Stimulated activated CD8-positive, alpha-beta memory T cell treated with anti-CD3 and anti-CD28 coated beads, Interleukin-15, amount 100 ng/mL, for 24 hours (primary cell): ENCODE measurements at regions not wholly inside any gene's neighbourhood (a gene's known extent, or its start where the extent isn't known, plus 50 kb on each side); places are given as distances from the start of the nearest gene placed in this dataset.

ENCODE experiments used
- DNase-seq: peaks from one replicate; pipeline ENCODE4 v3.0.0-alpha.2; 2020; ENCODE audit warnings: low read depth

DNA sequence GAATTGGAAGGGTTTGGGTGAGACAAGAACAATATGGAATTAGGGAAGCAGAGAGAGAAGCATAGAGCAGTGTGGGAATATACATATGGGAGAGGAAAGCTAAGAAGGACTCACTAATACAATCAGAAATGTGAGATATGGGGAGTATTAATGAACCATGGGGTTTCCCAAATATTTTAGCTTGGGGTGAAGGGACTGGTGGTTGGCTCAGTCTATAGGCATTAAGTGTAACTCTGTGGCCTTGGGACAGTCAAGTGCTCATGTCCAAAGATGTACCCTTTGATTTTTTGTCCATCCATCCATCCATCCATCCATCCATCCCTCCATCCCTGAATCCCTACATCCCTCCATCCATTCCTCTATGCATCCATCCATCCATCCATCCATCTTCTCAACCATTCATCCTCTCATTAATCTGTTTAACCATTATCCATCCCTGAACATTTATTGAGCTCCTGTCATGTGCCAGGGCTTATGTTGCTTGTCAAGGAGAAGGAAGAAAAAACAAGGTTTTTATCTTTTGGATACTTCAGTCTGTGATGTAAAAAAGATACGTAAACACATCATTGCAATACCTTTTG lies 263.4 kb upstream of the CHD6 start:
- DNase-seq: no peak

DNA sequence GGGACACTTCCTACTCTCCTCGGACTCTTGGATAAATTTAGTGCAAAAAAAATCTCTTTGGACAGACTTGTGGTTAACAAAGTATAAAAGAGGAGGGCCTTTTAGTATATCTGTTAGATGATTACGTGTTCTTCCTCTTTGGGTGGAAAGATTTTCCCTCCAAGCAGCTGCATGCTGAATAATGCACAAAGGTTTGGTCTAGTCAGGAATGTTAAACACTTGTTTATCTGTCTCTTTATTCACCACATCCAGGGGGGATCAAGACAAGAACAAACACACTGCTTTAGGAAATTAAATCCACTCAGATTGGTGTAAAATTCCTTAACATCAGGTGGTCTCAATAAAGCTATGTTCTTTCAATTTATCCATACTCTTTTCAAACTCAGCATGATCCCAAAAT lies 260.9 kb upstream of the CHD6 start:
- DNase-seq: no peak

DNA sequence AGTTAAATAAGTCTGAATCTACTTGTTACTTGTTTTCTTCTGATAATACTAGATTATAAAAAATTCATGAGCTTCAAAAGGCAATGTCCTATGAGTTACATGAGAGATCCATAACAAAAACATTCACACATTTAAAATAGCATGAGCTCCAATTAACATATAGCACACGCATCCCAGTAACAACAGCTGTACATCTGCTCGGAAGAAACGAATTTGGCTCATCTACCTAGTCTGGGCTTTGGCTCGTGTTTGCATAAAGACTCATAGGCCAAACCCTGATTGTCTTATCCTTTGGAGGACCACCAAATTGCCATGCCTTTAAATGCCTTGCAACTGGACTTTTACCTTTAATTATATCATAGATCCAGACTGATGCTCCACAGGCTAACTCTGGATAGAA lies 259.7 kb upstream of the CHD6 start:
- no peak for DNase-seq

DNA sequence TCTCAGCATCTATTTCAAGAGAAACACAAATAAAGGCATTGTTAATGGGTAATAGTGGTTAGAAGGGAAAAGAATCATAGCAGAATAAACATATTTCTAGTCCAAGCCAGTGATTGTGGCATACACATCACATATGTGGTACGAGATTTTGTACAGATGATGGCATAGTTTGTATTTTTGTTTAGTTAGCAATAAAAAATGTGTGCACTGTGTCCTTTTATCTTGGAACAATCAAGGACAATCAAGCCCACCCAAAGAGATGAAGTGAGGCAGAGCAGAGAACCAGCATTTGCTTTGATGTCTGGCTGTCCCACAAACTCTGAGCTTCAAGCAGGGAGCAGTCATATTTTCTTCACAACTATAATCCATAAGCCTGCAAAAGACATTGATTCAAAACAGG lies 256.5 kb upstream of the CHD6 start:
- DNase-seq: no peak

DNA sequence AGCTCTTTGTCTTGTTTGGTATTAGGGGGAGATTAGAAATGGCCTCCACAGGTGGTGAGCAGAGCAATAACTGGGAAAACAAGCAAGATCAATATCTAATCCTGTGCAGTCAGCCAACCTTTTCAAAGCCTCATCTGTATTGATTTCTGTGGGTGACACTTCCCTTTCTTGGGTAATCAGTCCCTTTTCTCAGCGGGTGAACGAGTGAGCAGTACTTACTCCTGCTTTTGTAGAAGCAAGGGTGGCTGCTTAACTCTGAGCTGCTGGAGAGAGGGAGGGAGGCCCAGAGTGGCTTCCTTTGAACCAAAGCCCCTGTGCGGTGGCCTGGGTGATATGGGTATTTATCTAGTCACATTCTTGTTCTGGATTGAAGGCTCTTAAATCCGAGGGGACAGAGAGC lies 254.8 kb upstream of the CHD6 start:
- DNase-seq: no peak

DNA sequence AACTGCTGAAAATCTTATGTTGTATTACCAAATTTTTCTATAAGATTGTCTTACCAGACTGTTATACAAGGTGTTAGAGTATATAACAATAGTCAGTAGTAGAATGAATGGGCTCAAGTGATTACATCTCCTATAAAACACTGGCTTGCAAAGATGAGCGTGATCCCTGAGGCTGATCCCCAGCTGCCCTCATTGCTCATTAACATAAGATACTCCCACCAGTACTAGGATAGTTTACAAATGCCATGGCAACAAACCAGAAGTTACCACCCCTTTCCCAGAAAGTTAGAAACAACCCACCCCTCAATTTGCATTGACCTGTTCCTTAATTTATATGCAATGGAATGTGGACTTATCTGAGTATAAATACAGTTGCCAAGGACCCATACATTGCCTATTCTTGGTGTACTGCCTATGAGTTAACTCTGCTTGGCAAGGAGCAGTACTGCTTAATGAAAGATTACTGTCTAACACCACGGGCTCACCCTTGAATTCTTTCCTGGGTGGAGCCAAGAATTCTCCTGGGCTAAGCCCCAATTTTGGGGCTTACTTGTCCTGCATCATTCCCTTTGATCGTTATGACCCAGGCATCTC lies 252.8 kb upstream of the CHD6 start:
- DNase-seq: no peak

DNA sequence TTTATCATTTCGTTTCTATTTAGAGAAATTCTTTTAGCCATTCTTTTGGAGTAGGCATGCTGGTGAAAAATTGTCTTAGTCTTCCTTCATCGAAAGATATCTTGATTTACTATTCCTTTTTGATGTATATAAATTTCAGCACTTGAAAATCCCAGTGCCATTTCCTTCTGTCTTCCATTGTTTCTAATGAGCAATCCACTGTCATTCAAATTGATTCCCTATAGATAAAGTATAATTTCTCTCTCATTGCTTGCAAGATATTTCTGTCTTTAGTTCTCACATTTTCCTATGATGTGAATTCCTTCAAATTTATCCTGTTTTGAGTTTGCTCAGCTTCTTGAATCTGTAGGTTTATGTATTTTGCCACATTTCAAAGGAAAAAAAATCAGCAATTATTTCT lies 251.1 kb upstream of the CHD6 start:
- DNase-seq: no peak

DNA sequence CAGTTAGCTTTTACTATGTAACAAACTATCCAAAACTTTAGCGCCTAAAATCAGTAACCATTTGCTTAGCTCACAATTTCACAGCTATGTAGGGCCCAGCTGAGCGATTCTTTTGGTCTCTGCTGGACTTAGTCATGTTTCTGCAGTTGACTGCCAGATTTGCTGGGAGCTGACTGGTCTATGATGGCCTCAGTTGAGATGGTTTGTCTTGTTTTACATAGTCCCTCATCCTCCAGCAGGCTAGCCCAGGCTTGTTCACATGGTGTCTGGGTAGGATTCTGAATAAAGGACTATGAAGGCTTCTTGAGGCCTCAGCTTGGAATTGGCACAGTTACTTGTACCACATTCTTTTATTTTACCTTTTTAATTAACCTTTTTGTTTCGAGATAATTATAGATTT lies 247.8 kb upstream of the CHD6 start:
- DNase-seq: no peak

DNA sequence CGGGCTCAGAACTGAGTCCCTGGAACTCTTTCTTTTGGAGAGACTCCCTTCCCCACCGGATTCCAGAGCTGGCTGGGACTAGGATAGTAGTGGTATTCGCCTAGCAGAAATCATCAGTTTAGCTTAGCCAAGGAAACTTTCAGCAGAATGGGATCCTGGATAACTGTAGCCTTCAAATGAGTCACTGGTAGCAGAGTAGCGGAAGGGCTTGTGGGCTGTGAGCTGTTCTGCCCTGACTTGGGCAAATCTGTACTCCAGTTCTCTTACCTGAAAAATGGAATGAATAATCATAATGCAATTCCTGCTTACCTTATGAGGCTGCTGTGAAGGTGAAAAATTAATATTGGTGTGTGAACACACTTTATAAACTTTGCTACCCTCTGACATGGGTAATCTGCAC lies 244.3 kb upstream of the CHD6 start:
- DNase-seq: no peak

DNA sequence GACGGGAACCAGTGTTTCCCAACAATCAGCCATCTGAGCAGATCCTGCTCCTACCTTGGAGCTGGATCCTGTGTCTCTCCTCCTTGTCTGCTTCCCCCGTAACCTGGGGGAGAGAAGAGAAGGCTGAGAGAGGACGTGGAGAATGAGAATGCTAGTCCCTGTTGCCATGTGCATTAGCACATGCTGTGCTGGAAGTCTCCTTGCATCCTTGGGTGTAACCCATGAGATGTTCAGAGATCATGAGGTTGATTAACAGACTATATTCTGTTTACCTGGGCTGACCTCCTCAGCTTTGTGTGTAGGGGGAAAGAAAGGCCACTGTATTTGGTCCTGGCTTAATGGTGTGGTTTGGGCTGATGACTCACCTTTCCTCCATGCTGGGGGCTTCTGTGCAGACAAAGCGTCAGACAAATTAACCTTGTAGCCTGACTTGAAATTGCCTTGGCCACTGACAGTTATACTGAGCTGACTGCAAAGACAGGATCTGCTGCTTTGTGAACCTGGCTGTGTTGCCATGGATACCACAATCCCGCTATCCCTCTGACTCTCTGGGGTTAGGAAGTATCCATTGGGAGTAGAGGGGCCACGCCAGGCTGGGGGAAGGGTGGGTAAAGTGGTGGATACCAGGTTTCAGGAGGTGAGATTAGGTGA lies 243.7 kb upstream of the CHD6 start:
- DNase-seq: no peak

DNA sequence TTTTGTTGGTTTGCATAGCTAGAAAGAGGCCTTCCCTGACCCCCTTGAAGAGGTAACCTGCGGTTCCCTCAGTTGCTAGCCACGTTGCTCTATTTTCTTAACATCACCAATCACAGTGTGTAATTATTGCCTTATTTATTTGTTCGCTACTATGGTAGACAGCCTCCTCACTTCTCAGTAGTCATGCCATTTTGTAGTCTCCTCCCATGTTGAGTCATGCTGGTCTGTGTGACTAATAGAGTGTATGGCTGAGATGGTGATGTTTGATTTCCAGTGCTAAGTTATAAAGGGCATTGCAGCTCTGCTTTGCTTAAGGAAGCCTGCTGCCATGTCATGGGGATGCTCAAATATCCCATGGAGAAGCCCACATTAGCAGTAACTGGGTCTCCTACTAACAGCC lies 236.6 kb upstream of the CHD6 start:
- no peak for DNase-seq

DNA sequence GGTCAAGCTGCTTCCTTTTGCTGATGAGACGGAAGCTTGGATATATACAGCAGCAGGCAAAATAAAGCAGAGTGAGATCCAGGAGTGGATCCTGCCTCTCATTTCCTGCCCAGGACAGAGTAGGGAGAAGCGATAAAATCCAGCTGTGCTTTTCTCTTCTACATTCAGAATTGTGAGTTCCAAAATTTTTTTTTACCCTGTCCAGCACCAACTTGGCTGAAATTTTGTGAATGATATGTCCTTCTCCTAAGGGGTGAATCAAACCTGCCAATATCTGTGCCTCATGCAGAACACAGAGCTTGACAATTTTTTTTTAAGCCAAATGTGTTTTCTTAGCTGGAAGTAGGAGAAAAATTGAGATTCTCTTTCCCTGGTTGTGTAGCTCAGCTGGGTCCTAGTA lies 235.6 kb upstream of the CHD6 start:
- no peak for DNase-seq

DNA sequence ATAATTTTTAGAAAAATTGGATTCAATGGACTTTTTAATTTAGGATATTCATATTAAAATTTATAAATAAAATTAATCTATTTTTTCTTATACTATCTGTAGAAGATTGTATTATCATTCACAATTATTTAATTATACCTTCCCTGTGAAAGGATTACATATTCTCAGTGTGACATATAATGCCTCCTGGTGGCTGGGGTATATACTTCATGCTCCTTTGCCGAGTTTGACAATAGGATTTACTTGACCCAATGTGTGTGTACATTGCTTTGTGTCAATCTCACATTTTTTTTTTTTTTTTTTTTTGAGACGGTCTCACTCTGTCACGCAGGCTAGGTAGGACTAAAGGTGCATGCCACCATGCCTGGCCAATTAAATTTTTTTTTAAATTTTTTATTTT lies 230.0 kb upstream of the CHD6 start:
- no peak for DNase-seq

DNA sequence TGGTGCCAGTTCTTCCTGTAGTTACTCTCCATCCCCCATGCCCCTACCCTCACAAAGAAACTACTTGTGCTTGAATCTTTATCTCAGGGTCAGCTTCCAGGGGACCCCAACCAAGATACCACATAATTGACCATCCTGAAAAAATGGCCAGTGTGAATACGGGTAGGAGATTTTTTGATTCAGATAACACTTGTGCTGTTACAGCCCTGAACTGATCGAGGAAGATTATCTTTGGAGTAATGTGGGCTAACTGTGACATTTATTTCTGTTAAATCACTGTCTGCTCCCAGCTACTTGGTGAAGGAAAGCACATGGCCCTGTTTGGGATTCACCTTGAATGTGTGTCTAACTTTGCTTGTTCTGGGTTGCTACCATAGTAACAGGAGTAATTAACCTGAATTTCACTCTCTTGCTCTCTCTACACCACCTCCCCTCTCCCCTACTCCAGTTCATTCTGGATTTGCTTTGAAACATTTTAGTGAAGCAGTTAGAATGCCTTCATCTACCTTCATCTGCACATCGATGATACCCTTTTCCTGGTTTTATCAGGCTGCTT lies 219.6 kb upstream of the CHD6 start:
- DNase-seq: no peak

DNA sequence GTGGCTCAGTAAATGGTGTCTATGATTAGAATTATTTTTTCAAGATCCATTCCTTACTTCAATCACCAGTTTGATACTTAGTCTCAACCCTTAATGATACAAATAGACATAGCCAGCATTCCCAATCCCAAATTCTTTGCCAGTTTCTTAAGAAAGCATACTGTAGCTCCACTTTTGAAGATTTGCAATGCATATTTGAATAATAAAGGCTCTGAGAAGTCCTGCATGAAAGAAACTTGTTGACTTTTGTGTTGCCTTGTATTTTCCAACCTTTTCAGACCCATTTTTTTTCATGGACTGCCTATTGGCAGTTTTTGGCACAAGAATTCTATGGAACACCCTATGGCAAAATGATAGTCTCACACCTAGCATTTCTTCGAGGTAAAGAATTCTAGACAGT lies 215.6 kb upstream of the CHD6 start:
- no peak for DNase-seq

DNA sequence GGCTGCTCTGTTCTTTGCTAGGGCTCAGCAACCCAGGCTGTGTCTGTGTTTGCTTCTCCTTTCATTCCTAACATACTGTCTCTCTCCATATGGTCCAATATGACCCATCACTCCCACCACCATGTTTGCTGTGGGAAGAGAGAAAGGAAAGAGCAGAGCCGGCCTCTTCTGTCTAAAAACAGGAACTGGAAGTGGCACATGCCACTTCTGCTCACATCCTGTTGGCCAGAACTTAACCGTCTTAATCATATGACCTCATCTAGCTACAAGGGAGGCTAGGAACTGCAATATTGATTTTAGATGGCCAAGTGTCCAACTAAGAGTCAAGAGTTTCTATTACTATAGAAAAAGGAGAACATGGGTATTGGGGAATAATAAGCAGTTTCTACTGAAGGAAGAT lies 212.5 kb upstream of the CHD6 start:
- DNase-seq: no peak

DNA sequence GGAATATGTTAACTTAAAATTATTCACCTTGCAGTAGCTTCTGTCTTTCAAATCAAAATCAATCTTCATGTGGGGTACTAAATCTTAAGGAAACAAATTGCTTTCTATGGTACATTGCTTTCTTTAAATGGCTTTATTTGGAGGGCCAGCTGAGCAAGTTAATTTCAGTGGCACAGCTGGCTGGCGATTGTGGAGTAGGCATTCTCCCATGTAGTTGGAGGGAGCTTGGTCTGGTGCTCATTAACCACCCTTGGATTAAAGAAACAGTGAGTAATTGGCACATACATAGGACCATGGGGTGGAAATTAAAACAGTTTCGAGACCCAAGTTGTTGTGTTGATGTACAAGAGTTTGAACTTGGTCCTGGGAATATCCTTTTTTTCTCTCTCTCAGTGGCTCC lies 201.3 kb upstream of the CHD6 start:
- no peak for DNase-seq

DNA sequence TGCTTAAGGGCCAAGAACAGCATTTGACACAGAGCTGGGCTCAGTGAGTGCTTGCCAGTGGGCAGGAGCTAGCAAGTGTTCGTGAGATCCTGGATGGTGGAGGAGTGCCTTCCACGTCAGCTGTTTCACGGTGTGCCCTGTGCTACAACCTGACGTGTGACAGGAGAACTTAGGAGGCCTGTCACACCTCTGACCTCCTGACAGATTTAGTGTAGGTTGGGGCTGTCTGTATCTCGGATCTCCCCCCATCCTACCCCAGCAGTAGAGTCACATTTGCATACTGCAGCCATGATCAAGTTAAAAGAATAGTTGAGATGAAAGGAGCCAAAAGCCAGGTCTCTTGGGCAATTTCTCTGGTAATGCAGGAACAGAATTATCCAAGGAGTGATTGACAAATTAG lies 200.8 kb upstream of the CHD6 start:
- DNase-seq: no peak

DNA sequence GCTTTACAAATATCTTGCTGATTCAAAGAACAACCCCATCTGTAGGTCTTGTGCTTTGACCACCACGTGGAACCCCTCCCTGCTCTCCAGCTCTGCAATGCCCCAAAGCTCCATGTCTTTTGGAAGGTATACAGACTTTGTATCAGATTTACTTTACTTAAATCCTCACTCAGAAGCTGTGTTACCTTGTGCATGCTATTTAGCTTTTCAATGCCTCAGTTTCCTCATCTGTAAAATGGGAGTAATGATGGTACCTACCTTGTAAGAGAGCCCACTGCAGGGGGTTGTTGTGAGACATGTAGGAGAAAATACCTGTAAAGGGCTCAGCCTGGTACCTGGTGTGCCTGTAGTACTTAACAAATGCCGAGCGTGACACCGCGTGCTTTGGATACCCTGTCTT lies 200.2 kb upstream of the CHD6 start:
- no peak for DNase-seq

DNA sequence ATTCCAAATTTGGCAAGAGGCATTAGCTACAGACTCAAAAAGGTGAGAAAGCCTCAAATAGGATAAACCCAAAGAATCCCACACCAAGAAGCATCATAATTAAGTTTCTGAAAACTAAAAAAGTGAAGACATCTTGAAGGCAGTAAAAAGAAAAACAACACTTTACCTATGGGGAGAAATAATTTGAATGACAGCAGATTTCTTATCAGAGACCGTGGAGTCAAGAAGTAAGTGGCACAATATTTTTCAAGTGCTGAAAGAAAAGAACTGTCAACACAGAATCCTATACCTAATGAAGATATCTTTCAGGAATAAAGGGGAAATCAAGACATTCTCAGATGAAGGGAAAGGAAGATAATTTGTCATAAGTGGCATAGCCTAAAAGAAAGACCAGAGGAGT lies 193.3 kb upstream of the CHD6 start:
- no peak for DNase-seq

DNA sequence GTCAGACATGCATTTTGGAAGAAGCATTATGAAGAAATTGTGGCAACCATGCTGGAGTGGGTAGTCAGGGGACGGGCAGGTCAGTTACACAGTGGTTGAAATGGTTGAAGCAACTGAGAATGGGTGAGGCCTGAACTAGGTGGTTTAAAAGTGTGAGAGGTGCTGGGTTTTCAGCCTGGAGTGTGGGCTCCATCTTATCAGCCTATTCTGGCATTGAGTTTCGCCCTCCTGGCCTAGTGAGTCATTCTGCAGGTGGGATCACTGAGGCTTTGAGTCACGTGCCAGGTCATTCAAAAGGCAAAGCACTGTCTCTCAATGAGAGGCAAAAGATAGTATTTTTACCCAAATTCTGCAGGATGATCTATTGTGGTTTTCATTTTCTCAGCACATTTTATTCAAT lies 181.9 kb upstream of the CHD6 start:
- DNase-seq: no peak

DNA sequence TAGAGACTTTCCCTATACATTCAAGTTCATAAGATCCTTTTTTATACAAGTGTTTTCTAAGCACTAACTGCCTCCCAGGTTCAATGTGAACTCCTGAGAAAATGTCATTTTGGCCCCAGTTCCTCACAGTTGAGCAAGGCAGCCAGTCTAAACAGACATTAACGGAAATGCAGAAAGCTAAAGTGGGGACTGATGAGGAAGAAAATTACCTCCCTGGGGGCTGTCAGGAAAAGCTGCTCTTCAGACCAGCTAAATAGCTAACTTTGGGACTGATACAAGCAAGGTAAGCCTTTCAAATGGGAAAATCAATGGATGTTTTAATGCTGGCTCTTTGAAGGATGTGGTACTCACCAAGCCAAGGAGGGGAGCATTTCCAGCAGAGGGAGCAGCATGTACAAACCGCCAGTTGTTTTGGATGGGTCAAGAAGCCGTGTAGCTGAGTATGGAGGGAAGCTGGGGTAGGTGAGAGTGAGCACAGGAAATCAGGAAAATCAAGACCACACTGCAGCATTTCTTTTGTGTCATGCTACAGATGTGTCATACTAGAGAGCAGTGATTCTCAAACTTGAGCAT lies 180.8 kb upstream of the CHD6 start:
- DNase-seq: no peak

DNA sequence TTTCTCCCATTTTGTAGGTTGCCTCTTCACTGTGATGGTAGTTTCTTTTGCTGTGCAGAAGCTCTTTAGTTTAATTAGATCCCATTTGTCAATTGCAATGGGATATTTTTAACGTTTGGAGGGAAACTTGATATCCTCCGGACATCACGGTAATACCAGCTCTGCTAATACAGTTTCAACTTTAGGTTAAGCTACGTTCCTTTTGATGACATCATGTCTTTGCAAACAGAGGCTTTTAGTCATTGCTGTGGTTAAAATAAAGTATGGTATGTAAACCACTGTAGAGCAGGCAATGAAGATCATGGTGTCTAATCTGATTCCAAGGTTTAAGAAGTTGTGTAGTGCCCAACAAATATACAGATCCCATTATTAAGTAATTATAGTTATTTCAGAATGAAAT lies 168.0 kb upstream of the CHD6 start:
- no peak for DNase-seq
